Thyroid gland (tissue), 4 donors: ENCODE measurements at regions not wholly inside any gene's neighbourhood (a gene's known extent, or its start where the extent isn't known, plus 50 kb on each side); places are given as distances from the start of the nearest gene placed in this dataset.

ENCODE experiments used
- DNase-seq, 2 donors: peaks; one replicate each; pipeline ENCODE4 v3.0.0-alpha.2; 2019
- H3K27ac ChIP-seq, 3 donors: fragments of 200-600 bp; sonication (generic); 1 replicate in 2 of 3; 2 replicates in 1 of 3; pipeline ENCODE4 v1.5.1; 2016 to 2019; ENCODE audit warnings: mild to moderate bottlenecking in 1 of 3, moderate library complexity in 1 of 3
- H3K27me3 ChIP-seq: fragments of 200-600 bp; sonication (generic); one replicate; pipeline ENCODE4 v1.5.1; 2019
- H3K36me3 ChIP-seq, 2 donors: fragments of 200-600 bp; sonication (generic); one replicate each; pipeline ENCODE4 v1.5.1; 2016 to 2019
- H3K4me1 ChIP-seq, 2 donors: fragments of 200-600 bp; sonication (generic); one replicate each; pipeline ENCODE4 v1.5.1; 2017 to 2019
- H3K4me3 ChIP-seq, 3 donors: fragments of 200-600 bp; sonication (generic); replicated peaks in 1 of 3; 1 replicate in 2 of 3; 2 replicates in 1 of 3; pipeline ENCODE4 v1.5.1; 2016; ENCODE audit warnings: mild to moderate bottlenecking in 1 of 3
- H3K9me3 ChIP-seq: fragments of 200-600 bp; sonication (generic); one replicate; pipeline ENCODE4 v1.5.1; 2017
- POLR2A ChIP-seq, 2 donors: fragments of 450-650 bp; IDR thresholded peaks; one replicate each; pipeline ENCODE4 v1.6.1; 2017; ENCODE audit warnings: antibody characterized with exemption in 2 of 2, mild to moderate bottlenecking in 2 of 2, moderate library complexity in 1 of 2
- WGBS, 2 donors: methylation state at CpG; one replicate each; pipeline ENCODE4 v1.1.5; 2017; 5-methylcytosine and 5-hydroxymethylcytosine counted together
- intact Hi-C: fragments of 100-400 bp; cut with DNase I; formaldehyde crosslinking; loops from one replicate; pipeline ENCODE4 v1.15.1; 2023
- TF ChIP-seq, protein P1 (sequence below), 6 experiments: fragments of 200-600 bp in 3 of 6; fragments of 450-650 bp in 3 of 6; sonication (generic) in 3 of 6; IDR thresholded peaks; one replicate each; pipeline ENCODE4 v1.5.1; 2016 to 2019; ENCODE audit warnings: antibody characterized with exemption in 6 of 6, mild to moderate bottlenecking in 2 of 6, inconsistent platforms in 1 of 6, moderate library complexity in 1 of 6

DNA sequence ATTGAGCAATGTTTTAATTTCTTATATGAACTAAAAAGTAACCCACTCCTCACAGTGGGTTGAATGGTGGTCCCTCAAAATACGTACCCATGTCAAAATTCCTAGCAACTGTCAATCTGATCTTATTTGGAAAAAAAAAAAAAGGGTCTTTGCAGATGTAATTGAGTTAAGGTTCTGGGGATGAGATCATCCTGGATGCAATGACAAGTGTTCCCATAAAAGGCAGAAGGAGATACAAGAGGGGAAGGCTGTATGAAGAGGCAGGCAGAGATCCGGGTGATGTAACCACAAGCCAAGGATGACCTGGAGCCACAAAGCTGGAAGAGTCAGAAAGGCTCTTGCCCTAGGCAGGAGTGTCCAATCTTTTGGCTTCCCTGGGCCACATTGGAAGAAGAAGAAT lies 516.3 kb upstream of the MKI67 start:
- no peaks in the 10 kb centered on the region for H3K36me3 ChIP-seq
- no peak for TF ChIP-seq POLR2A (IDR thresholded peaks at IDR 0.05)
- TF ChIP-seq, protein P1, sequence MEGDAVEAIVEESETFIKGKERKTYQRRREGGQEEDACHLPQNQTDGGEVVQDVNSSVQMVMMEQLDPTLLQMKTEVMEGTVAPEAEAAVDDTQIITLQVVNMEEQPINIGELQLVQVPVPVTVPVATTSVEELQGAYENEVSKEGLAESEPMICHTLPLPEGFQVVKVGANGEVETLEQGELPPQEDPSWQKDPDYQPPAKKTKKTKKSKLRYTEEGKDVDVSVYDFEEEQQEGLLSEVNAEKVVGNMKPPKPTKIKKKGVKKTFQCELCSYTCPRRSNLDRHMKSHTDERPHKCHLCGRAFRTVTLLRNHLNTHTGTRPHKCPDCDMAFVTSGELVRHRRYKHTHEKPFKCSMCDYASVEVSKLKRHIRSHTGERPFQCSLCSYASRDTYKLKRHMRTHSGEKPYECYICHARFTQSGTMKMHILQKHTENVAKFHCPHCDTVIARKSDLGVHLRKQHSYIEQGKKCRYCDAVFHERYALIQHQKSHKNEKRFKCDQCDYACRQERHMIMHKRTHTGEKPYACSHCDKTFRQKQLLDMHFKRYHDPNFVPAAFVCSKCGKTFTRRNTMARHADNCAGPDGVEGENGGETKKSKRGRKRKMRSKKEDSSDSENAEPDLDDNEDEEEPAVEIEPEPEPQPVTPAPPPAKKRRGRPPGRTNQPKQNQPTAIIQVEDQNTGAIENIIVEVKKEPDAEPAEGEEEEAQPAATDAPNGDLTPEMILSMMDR (IDR thresholded peaks at IDR 0.05): no peak
- H3K4me3 ChIP-seq: no peak overlapping the region
- WGBS, 2 donors: 79 to 85% methylated on average over 2 of the region's 2 CpGs
- H3K27ac ChIP-seq: no peak overlapping the region
- no peaks in the 10 kb centered on the region for H3K27me3 ChIP-seq
- no peaks in the 10 kb centered on the region for H3K9me3 ChIP-seq
- no peaks in the 10 kb centered on the region for H3K4me1 ChIP-seq
- intact Hi-C loops: no loop called here
- no peak for DNase-seq

DNA sequence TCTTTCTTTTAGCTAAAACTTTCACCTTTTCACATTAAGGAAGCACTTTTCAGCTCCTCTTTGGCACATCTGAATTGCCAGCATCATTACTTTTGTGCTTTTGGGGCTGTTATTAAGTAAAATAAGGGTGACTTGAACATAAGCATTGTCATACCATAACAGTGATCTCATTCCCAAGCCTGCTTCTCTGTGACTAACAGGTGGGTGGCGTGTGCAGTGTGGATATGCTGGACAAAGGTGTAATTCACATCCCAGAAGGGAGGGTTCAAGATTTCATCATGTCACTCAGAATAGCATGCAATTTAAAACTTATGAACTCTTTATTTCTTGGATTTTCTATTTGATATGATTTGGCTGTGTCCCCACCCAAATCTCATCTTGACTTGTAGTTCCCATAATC lies 517.4 kb upstream of the MKI67 start:
- no peak overlapping the region for H3K27ac ChIP-seq
- no peaks in the 10 kb centered on the region for H3K9me3 ChIP-seq
- WGBS, 2 donors: 81 to 83% methylated on average over 1 of the region's 1 CpG
- H3K27me3 ChIP-seq: no peaks in the 10 kb centered on the region
- intact Hi-C loops: no loop called here
- no peaks in the 10 kb centered on the region for H3K4me1 ChIP-seq
- H3K36me3 ChIP-seq: no peaks in the 10 kb centered on the region
- TF ChIP-seq, protein P1 (IDR thresholded peaks at IDR 0.05): no peak
- TF ChIP-seq POLR2A (IDR thresholded peaks at IDR 0.05): no peak
- DNase-seq: no peak
- no peak overlapping the region for H3K4me3 ChIP-seq

DNA sequence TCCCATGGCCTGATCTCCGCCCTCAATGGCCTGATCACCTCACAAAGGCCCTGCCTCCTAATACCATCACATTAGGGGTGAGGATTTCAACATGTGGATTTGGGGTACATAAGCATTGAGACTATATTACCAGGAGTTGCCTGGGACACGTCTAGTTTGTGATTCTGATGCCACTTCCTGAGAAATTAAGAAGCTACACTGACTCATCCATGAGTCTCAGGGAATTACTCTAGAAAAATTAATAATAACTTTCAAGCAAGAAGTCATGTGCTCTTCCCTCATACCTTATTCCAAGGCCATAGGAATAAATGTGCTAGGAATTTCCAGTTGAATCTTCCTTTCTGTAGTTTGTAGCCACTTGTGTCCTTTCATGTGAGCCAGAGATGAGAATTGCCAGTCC lies 519.3 kb upstream of the MKI67 start:
- Histone ChIP-seq H3K9me3 (no peaks in the 10 kb centered on the region), H3K36me3 (no peaks in the 10 kb centered on the region), H3K27me3 (no peaks in the 10 kb centered on the region), H3K27ac (no peak overlapping the region), H3K4me1 (no peaks in the 10 kb centered on the region), H3K4me3 (no peak overlapping the region)
- intact Hi-C loops: no loop called here
- WGBS, 2 donors: 78 to 93% methylated on average over 2 of the region's 2 CpGs
- no peak for DNase-seq
- no peak for TF ChIP-seq POLR2A (IDR thresholded peaks at IDR 0.05)
- TF ChIP-seq, protein P1 (IDR thresholded peaks at IDR 0.05): no peak

DNA sequence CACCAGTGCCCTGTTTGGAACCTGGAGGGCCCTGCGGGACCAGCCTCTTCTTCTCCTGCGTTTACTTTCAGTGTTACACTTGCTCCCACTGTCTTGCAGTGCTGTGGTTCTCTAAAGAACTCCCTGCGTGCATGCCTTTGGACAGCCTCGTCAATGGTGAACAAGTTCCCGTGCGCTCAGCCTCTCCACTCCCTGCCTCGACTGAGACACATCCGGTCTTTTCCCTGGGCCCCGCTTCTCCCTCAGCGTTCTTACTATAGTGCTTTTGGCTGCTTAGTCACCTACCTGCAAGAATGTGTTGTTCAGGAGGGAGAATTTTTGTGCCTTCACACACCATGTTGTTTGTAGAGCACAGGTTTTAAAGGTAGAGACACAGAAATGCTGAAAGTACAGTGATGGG lies 520.7 kb upstream of the MKI67 start:
- 92 to 94% methylated on average over 10 of the region's 10 CpGs for WGBS, 2 donors
- Histone ChIP-seq H3K36me3 (no peaks in the 10 kb centered on the region), H3K27me3 (no peaks in the 10 kb centered on the region), H3K4me1 (no peaks in the 10 kb centered on the region), H3K9me3 (no peaks in the 10 kb centered on the region), H3K27ac (no peak overlapping the region), H3K4me3 (no peak overlapping the region)
- intact Hi-C loops: no loop called here
- DNase-seq: no peak
- TF ChIP-seq, protein P1 (IDR thresholded peaks at IDR 0.05): no peak

DNA sequence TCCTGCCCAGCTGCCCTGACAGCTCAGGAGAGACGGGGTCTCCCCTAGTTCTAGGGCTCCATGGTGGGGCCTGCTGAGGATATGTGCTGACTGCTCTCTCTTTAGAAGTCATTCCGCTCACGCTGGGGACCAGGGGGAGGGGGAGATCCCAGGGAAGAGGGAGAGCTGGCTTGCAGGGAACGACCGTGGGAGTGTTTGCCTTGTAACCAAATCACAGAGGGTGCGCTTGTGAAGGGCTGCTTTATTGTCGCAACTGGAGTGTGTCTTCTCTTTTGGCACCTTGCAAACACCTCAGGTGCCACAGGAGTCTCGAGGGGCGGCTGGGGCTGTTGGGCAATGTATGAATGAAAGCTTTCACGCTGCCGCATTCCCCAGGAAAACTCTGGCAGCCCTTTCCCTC lies 531.3 kb upstream of the MKI67 start:
- TF ChIP-seq, protein P1 (IDR thresholded peaks at IDR 0.05): no peak
- no peak for TF ChIP-seq POLR2A (IDR thresholded peaks at IDR 0.05)
- no peak for DNase-seq

More for the DNA sequence above, 531.3 kb upstream of the MKI67 start:
- no peaks in the 10 kb centered on the region for H3K9me3 ChIP-seq
- H3K36me3 ChIP-seq: no peaks in the 10 kb centered on the region
- H3K27ac ChIP-seq: no peak overlapping the region
- H3K27me3 ChIP-seq: no peaks in the 10 kb centered on the region
- H3K4me3 ChIP-seq: no peak overlapping the region
- H3K4me1 ChIP-seq: no peaks in the 10 kb centered on the region
- WGBS, 2 donors: 46 to 49% methylated on average over 9 to 11 of the region's 11 CpGs
- intact Hi-C loops: no loop called here
